Liver (tissue), 8 donors: ENCODE measurements at regions not wholly inside any gene's neighbourhood (a gene's known extent, or its start where the extent isn't known, plus 50 kb on each side); places are given as distances from the start of the nearest gene placed in this dataset.

Source experiments
- DNase-seq: peaks from one replicate; pipeline ENCODE4 v3.0.0-alpha.2; 2017; ENCODE audit warnings: low spot score
- H3K27ac ChIP-seq, 2 donors: one replicate each; pipeline ENCODE4 v1.7.0; 2013; ENCODE audit warnings: inconsistent platforms in 2 of 2, low read length in 2 of 2, control low read depth in 1 of 2, low read depth in 1 of 2, mild to moderate bottlenecking in 1 of 2
- H3K27me3 ChIP-seq, 4 donors: one replicate each; pipeline versions ENCODE4 v1.6.1 to v1.7.0; 2013; ENCODE audit warnings: low read length in 3 of 4, inconsistent platforms in 1 of 4, mild to moderate bottlenecking in 1 of 4, moderate library complexity in 1 of 4; ENCODE audit not compliant: control insufficient read depth in 4 of 4, insufficient read depth in 4 of 4
- H3K36me3 ChIP-seq, 4 donors: one replicate each; pipeline versions ENCODE4 v1.6.1 to v1.7.0; 2013; ENCODE audit warnings: low read length in 3 of 4, mild to moderate bottlenecking in 3 of 4, low read depth in 1 of 4, moderate library complexity in 1 of 4; ENCODE audit not compliant: control insufficient read depth in 4 of 4, insufficient read depth in 3 of 4
- H3K4me1 ChIP-seq, 4 donors: one replicate each; pipeline versions ENCODE4 v1.6.1 to v1.7.0; 2013; ENCODE audit warnings: low read length in 3 of 4, mild to moderate bottlenecking in 3 of 4, moderate library complexity in 1 of 4; ENCODE audit not compliant: control insufficient read depth in 4 of 4, insufficient read depth in 4 of 4
- H3K4me3 ChIP-seq, 3 donors: one replicate each; pipeline versions ENCODE4 v1.6.1 to v1.7.0; 2013; ENCODE audit warnings: low read length in 3 of 3, control low read depth in 1 of 3, low read depth in 1 of 3, mild to moderate bottlenecking in 1 of 3
- H3K9ac ChIP-seq, 2 donors: one replicate each; pipeline ENCODE4 v1.7.0; 2013; ENCODE audit warnings: low read length in 2 of 2, mild to moderate bottlenecking in 2 of 2, moderate library complexity in 2 of 2, control low read depth in 1 of 2, low read depth in 1 of 2
- H3K9me3 ChIP-seq, 4 donors: one replicate each; pipeline versions ENCODE4 v1.6.1 to v1.7.0; 2013; ENCODE audit warnings: low read length in 3 of 4; ENCODE audit not compliant: control insufficient read depth in 4 of 4
- CTCF ChIP-seq: fragments of 150-350 bp; IDR thresholded peaks from 2 replicates; pipeline ENCODE4 v1.5.1; 2017; ENCODE audit warnings: improper control_type of control experiment, low read depth, low read length; ENCODE audit not compliant: missing input control
- EGR1 ChIP-seq, 2 donors: IDR thresholded peaks; 2 replicates each; pipeline ENCODE4 v1.6.1; 2016 to 2018; ENCODE audit warnings: antibody characterized with exemption in 2 of 2, low read depth in 2 of 2
- FOXA1 ChIP-seq: IDR thresholded peaks from 2 replicates; pipeline ENCODE4 v1.6.1; 2016; ENCODE audit warnings: antibody characterized with exemption
- FOXA2 ChIP-seq: IDR thresholded peaks from 2 replicates; pipeline ENCODE4 v1.6.1; 2016; ENCODE audit warnings: antibody characterized with exemption
- GABPA ChIP-seq, 2 donors: IDR thresholded peaks in 1 of 2; conservative IDR thresholded peaks in 1 of 2; 2 replicates each; pipeline ENCODE4 v1.6.1; 2016; ENCODE audit warnings: antibody characterized with exemption in 2 of 2, mild to moderate bottlenecking in 1 of 2, moderate library complexity in 1 of 2
- HNF4G ChIP-seq: IDR thresholded peaks from 2 replicates; pipeline ENCODE4 v1.6.1; 2016; ENCODE audit warnings: antibody characterized with exemption
- JUND ChIP-seq, 2 donors: IDR thresholded peaks; 2 replicates each; pipeline ENCODE4 v1.6.1; 2016; ENCODE audit warnings: antibody characterized with exemption in 2 of 2
- NR2F2 ChIP-seq: IDR thresholded peaks from 2 replicates; pipeline ENCODE4 v1.6.1; 2016; ENCODE audit warnings: antibody characterized with exemption
- RAD21 ChIP-seq, 2 donors: IDR thresholded peaks; 2 replicates each; pipeline ENCODE4 v1.6.1; 2016; ENCODE audit warnings: antibody characterized with exemption in 2 of 2, mild to moderate bottlenecking in 2 of 2
- RXRA ChIP-seq, 2 donors: IDR thresholded peaks; 2 replicates each; pipeline ENCODE4 v1.6.1; 2017 to 2018; ENCODE audit warnings: antibody characterized with exemption in 2 of 2, mild to moderate bottlenecking in 1 of 2
- SP1 ChIP-seq: IDR thresholded peaks from 2 replicates; pipeline ENCODE4 v1.6.1; 2018; ENCODE audit warnings: antibody characterized with exemption, mild to moderate bottlenecking
- TAF1 ChIP-seq: conservative IDR thresholded peaks from 2 replicates; pipeline ENCODE4 v1.6.1; 2016; ENCODE audit warnings: antibody characterized with exemption, mild to moderate bottlenecking
- YY1 ChIP-seq: IDR thresholded peaks from 2 replicates; pipeline ENCODE4 v1.6.1; 2016; ENCODE audit warnings: antibody characterized with exemption, mild to moderate bottlenecking
- ZBTB33 ChIP-seq: IDR thresholded peaks from 2 replicates; pipeline ENCODE4 v1.6.1; 2016; ENCODE audit warnings: antibody characterized with exemption
- WGBS: extraction: QIAGEN DNeasy Blood & Tissue Kit; methylation state at CpG from one replicate; pipeline ENCODE4 v1.1.7; 2013; 5-methylcytosine and 5-hydroxymethylcytosine counted together
- TF ChIP-seq, protein P1 (sequence below): IDR thresholded peaks from 2 replicates; pipeline ENCODE4 v1.6.1; 2016; ENCODE audit warnings: antibody characterized with exemption, mild to moderate bottlenecking
- TF ChIP-seq, protein P2 (sequence below): IDR thresholded peaks from 2 replicates; pipeline ENCODE4 v1.6.1; 2016; ENCODE audit warnings: antibody characterized with exemption
- donor health status: healthy.
- donor health status: healthy.
- donor health status: healthy.
- donor health status: healthy.
- donor health status: healthy.

DNA sequence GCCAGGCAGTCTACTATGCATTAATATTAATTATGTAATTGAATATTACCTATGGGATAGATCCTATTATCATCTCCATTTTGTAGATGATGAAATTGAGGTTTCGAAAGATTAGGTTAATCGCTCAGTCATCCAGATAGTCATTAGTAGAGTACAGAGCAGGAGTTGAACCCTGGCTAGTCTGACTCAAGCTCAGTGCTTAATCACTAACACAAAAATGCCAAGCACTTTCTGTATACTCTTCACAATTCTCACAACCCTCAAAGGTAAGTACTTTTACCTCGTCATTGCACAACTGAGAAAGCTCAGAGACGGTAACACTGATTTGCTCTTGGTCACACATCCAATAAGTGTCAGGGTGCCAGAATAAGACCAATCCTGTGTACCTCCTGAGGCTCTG lies 280.2 kb upstream of the PLXNA2 start:
- TF ChIP-seq FOXA1 (no peak), FOXA2 (no peak), TAF1 (no peak), RXRA (IDR thresholded peaks at IDR 0.05) (no peak), GABPA (IDR thresholded peaks at IDR 0.05 in 1 of 2, conservative IDR thresholded peaks at IDR 0.05 in 1 of 2) (no peak)
- no peak overlapping the region for H3K27ac ChIP-seq
- WGBS: 95% methylated on average over 4 of the region's 4 CpGs

GRCh38 chr1:208524925-208525324 lies 280.7 kb upstream of the PLXNA2 start:
- Histone ChIP-seq H3K36me3 (no peaks in the 10 kb centered on the region), H3K9me3 (no peaks in the 10 kb centered on the region), H3K9ac (no peak overlapping the region), H3K27me3 (no peaks in the 10 kb centered on the region), H3K27ac (no peak overlapping the region), H3K4me1 (no peaks in the 10 kb centered on the region), H3K4me3 (no peak overlapping the region)
- TF ChIP-seq, protein P1, sequence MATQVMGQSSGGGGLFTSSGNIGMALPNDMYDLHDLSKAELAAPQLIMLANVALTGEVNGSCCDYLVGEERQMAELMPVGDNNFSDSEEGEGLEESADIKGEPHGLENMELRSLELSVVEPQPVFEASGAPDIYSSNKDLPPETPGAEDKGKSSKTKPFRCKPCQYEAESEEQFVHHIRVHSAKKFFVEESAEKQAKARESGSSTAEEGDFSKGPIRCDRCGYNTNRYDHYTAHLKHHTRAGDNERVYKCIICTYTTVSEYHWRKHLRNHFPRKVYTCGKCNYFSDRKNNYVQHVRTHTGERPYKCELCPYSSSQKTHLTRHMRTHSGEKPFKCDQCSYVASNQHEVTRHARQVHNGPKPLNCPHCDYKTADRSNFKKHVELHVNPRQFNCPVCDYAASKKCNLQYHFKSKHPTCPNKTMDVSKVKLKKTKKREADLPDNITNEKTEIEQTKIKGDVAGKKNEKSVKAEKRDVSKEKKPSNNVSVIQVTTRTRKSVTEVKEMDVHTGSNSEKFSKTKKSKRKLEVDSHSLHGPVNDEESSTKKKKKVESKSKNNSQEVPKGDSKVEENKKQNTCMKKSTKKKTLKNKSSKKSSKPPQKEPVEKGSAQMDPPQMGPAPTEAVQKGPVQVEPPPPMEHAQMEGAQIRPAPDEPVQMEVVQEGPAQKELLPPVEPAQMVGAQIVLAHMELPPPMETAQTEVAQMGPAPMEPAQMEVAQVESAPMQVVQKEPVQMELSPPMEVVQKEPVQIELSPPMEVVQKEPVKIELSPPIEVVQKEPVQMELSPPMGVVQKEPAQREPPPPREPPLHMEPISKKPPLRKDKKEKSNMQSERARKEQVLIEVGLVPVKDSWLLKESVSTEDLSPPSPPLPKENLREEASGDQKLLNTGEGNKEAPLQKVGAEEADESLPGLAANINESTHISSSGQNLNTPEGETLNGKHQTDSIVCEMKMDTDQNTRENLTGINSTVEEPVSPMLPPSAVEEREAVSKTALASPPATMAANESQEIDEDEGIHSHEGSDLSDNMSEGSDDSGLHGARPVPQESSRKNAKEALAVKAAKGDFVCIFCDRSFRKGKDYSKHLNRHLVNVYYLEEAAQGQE: no peak
- no peak for TF ChIP-seq FOXA2
- no peak for TF ChIP-seq HNF4G
- no peak for TF ChIP-seq NR2F2
- TF ChIP-seq EGR1 (IDR thresholded peaks at IDR 0.05; ENCODE audit: low read depth in 2 of 2): no peak
- no peak for TF ChIP-seq CTCF
- TF ChIP-seq RAD21 (IDR thresholded peaks at IDR 0.05): no peak
- TF ChIP-seq, protein P2, sequence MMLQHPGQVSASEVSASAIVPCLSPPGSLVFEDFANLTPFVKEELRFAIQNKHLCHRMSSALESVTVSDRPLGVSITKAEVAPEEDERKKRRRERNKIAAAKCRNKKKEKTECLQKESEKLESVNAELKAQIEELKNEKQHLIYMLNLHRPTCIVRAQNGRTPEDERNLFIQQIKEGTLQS: no peak
- no peak for TF ChIP-seq ZBTB33
- no peak for TF ChIP-seq YY1
- no peak for TF ChIP-seq SP1
- no peak for TF ChIP-seq JUND (IDR thresholded peaks at IDR 0.05)
- 84% methylated on average over 5 of the region's 5 CpGs for WGBS
- DNase-seq: no peak

More for the DNA sequence above, 280.2 kb upstream of the PLXNA2 start:
- Histone ChIP-seq H3K4me3 (no peak overlapping the region), H3K27me3 (no peaks in the 10 kb centered on the region), H3K9ac (no peak overlapping the region), H3K36me3 (no peaks in the 10 kb centered on the region), H3K9me3 (no peaks in the 10 kb centered on the region), H3K4me1 (no peaks in the 10 kb centered on the region)
- DNase-seq: no peak
